ENCODE measurements at regions not wholly inside any gene's neighbourhood (a gene's known extent, or its start where the extent isn't known, plus 50 kb on each side); places are given as distances from the start of the nearest gene placed in this dataset.

- H3K9me3 Mint-ChIP-seq (ENCODE audit: low read depth, unreplicated experiment): peaks cover 3% of the 10 kb centered on the region
- DNase-seq: no peak
- intact Hi-C loops (cut with micrococcal nuclease; ENCODE audit: unreplicated experiment): no loop called here
- H3K27ac Mint-ChIP-seq (ENCODE audit: unreplicated experiment): no peak overlapping the region
- H3K36me3 Mint-ChIP-seq (ENCODE audit: insufficient read depth, unreplicated experiment): no peaks in the 10 kb centered on the region
- H3K4me3 Mint-ChIP-seq (ENCODE audit: low read depth, unreplicated experiment): no peak overlapping the region
- TF ChIP-seq, protein P1, sequence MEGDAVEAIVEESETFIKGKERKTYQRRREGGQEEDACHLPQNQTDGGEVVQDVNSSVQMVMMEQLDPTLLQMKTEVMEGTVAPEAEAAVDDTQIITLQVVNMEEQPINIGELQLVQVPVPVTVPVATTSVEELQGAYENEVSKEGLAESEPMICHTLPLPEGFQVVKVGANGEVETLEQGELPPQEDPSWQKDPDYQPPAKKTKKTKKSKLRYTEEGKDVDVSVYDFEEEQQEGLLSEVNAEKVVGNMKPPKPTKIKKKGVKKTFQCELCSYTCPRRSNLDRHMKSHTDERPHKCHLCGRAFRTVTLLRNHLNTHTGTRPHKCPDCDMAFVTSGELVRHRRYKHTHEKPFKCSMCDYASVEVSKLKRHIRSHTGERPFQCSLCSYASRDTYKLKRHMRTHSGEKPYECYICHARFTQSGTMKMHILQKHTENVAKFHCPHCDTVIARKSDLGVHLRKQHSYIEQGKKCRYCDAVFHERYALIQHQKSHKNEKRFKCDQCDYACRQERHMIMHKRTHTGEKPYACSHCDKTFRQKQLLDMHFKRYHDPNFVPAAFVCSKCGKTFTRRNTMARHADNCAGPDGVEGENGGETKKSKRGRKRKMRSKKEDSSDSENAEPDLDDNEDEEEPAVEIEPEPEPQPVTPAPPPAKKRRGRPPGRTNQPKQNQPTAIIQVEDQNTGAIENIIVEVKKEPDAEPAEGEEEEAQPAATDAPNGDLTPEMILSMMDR (IDR thresholded peaks at IDR 0.05; ENCODE audit: unreplicated experiment): no peak
- no TSS peak for BruUV-seq (replicated peaks)
- CTCF ChIA-PET: no interaction called here
- no peaks in the 10 kb centered on the region for H3K27me3 Mint-ChIP-seq (ENCODE audit: unreplicated experiment)
- H3K4me1 Mint-ChIP-seq (ENCODE audit: low read depth, unreplicated experiment): no peaks in the 10 kb centered on the region
These were observed 107.6 kb downstream of the KCNJ2 start for GRCh38 chr17:70276906-70277305.

- Mint-ChIP-seq H3K36me3 (ENCODE audit: insufficient read depth, unreplicated experiment) (no peaks in the 10 kb centered on the region), H3K4me1 (ENCODE audit: low read depth, unreplicated experiment) (no peaks in the 10 kb centered on the region), H3K27ac (ENCODE audit: unreplicated experiment) (no peak overlapping the region), H3K9me3 (ENCODE audit: low read depth, unreplicated experiment) (peaks cover 6% of the 10 kb centered on the region), H3K4me3 (ENCODE audit: low read depth, unreplicated experiment) (no peak overlapping the region), H3K27me3 (ENCODE audit: unreplicated experiment) (no peaks in the 10 kb centered on the region)
- TF ChIP-seq, protein P1 (IDR thresholded peaks at IDR 0.05; ENCODE audit: unreplicated experiment): no peak
- CTCF ChIA-PET: interaction anchor here (0.5 kb wide), 1 partner anchor 27 kb away, joined by 4 read pairs; no protein-coding TSS in a partner anchor
- BruUV-seq (replicated peaks): no TSS peak
- DNase-seq: no peak
- intact Hi-C loops (cut with micrococcal nuclease; ENCODE audit: unreplicated experiment): no loop called here
These were observed 109.6 kb downstream of the KCNJ2 start for GRCh38 chr17:70278844-70279462.

GRCh38 chr17:70286391-70286790, 117.1 kb downstream of the KCNJ2 start:
- TF ChIP-seq, protein P1 (IDR thresholded peaks at IDR 0.05; ENCODE audit: unreplicated experiment): no peak
- CTCF ChIA-PET: interaction anchor here (0.6 kb wide), 1 partner anchor 36 kb away, joined by 3 read pairs; no protein-coding TSS in a partner anchor
- DNase-seq: no peak
- intact Hi-C loops (cut with micrococcal nuclease; ENCODE audit: unreplicated experiment): no loop called here
- Mint-ChIP-seq H3K27ac (ENCODE audit: unreplicated experiment) (no peak overlapping the region), H3K9me3 (ENCODE audit: low read depth, unreplicated experiment) (peaks cover 18% of the 10 kb centered on the region), H3K36me3 (ENCODE audit: insufficient read depth, unreplicated experiment) (no peaks in the 10 kb centered on the region), H3K27me3 (ENCODE audit: unreplicated experiment) (no peaks in the 10 kb centered on the region), H3K4me3 (ENCODE audit: low read depth, unreplicated experiment) (no peak overlapping the region), H3K4me1 (ENCODE audit: low read depth, unreplicated experiment) (no peaks in the 10 kb centered on the region)
- BruUV-seq (replicated peaks): no TSS peak

DNA sequence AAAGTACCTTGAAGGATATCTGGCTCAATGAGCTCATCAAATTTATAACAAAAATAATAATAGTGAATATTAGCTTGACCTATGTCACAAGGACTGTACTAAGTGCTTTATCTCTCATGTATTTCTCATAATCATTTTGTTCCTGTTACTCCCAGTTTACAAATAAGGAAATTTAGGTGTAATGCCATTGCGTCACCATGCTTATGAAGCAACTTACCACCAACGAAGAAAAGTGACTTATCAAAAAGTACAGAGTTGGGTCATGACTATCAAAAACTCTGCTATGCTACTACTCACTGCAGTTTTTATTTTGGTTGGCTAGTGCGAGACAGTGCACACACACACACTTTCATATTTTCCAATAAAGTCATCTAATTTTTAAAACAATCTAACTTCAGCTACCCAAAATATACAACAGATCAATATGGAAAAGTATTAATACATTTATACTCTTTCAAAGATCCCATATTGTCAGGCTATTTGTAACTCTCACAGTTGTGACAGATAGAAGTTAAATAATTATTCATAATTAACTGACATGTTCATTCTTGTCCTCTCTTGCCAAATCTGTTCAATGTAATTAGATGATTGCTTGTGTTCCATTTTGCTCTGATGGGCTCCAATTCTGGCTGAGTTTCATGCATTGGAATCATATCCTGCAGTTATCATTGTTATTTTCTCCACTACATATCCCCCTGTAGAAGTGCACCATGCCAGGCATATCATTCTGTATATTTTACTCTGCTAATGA, 119.4 kb downstream of the KCNJ2 start:
- no TSS peak for BruUV-seq (replicated peaks)
- TF ChIP-seq, protein P1 (IDR thresholded peaks at IDR 0.05; ENCODE audit: unreplicated experiment): no peak
- Mint-ChIP-seq H3K36me3 (ENCODE audit: insufficient read depth, unreplicated experiment) (no peaks in the 10 kb centered on the region), H3K9me3 (ENCODE audit: low read depth, unreplicated experiment) (peaks cover 21% of the 10 kb centered on the region), H3K4me3 (ENCODE audit: low read depth, unreplicated experiment) (no peak overlapping the region), H3K27ac (ENCODE audit: unreplicated experiment) (no peak overlapping the region), H3K4me1 (ENCODE audit: low read depth, unreplicated experiment) (no peaks in the 10 kb centered on the region), H3K27me3 (ENCODE audit: unreplicated experiment) (no peaks in the 10 kb centered on the region)
- DNase-seq: no peak
- intact Hi-C loops (cut with micrococcal nuclease; ENCODE audit: unreplicated experiment): no loop called here
- CTCF ChIA-PET: no interaction called here
